Tibial artery (tissue), 4 donors: ENCODE measurements at regions not wholly inside any gene's neighbourhood (a gene's known extent, or its start where the extent isn't known, plus 50 kb on each side); places are given as distances from the start of the nearest gene placed in this dataset.

Experiments
- DNase-seq, 2 donors: peaks; one replicate each; pipeline ENCODE4 v3.0.0-alpha.2; 2019
- H3K27ac ChIP-seq, 2 donors: fragments of 200-600 bp; sonication (generic) in 1 of 2; 1 replicate in 1 of 2; 2 replicates in 1 of 2; pipeline ENCODE4 v1.5.1; 2018 to 2019; ENCODE audit warnings: mild to moderate bottlenecking in 1 of 2
- H3K27me3 ChIP-seq, 2 donors: fragments of 200-600 bp; sonication (generic) in 1 of 2; one replicate each; pipeline versions ENCODE4 v1.5.1 to v1.6.0; 2016 to 2019
- H3K36me3 ChIP-seq, 3 donors: fragments of 200-600 bp; sonication (generic) in 2 of 3; one replicate each; pipeline ENCODE4 v1.5.1; 2016 to 2019; ENCODE audit warnings: mild to moderate bottlenecking in 2 of 3
- H3K4me1 ChIP-seq, 4 donors: fragments of 200-600 bp; sonication (generic) in 2 of 4; 1 replicate in 3 of 4; 2 replicates in 1 of 4; pipeline ENCODE4 v1.5.1; 2016 to 2019
- H3K4me3 ChIP-seq, 2 donors: fragments of 200-600 bp; sonication (generic) in 1 of 2; 1 replicate in 1 of 2; 2 replicates in 1 of 2; pipeline ENCODE4 v1.5.1; 2018 to 2019; ENCODE audit warnings: mild to moderate bottlenecking in 2 of 2
- H3K9me3 ChIP-seq, 3 donors: fragments of 200-600 bp; sonication (generic) in 1 of 3; one replicate each; pipeline ENCODE4 v1.5.1; 2016 to 2019
- CTCF ChIP-seq, 2 experiments: fragments of 200-600 bp in 1 of 2; fragments of 450-650 bp in 1 of 2; IDR thresholded peaks; one replicate each; pipeline ENCODE4 v1.5.1; 2017 to 2019; ENCODE audit warnings: antibody characterized with exemption in 2 of 2, mild to moderate bottlenecking in 1 of 2, moderate library complexity in 1 of 2
- intact Hi-C: fragments of 100-400 bp; cut with DNase I; formaldehyde crosslinking; loops from one replicate; pipeline ENCODE4 v1.15.0; 2023; ENCODE audit warnings: low total_unique reads

GRCh38 chr13:66036636-66037035, 1193.5 kb downstream of the PCDH9 start:
- Histone ChIP-seq H3K36me3 (no peaks in the 10 kb centered on the region), H3K4me1 (no peaks in the 10 kb centered on the region), H3K27me3 (no peaks in the 10 kb centered on the region), H3K9me3 (no peaks in the 10 kb centered on the region), H3K4me3 (no peak overlapping the region), H3K27ac (no peak overlapping the region)
- intact Hi-C loops: no loop called here
- no peak for TF ChIP-seq CTCF (IDR thresholded peaks at IDR 0.05)
- DNase-seq: no peak

- DNase-seq: no peak
These were observed 1194.0 kb downstream of the PCDH9 start for GRCh38 chr13:66036024-66036614.

GRCh38 chr13:66033924-66034323, 1196.2 kb downstream of the PCDH9 start:
- intact Hi-C loops: no loop called here
- no peak overlapping the region for H3K27ac ChIP-seq
- no peak for TF ChIP-seq CTCF (IDR thresholded peaks at IDR 0.05)
- H3K27me3 ChIP-seq: no peaks in the 10 kb centered on the region
- H3K36me3 ChIP-seq: no peaks in the 10 kb centered on the region
- H3K4me1 ChIP-seq: no peaks in the 10 kb centered on the region
- no peak for DNase-seq
- H3K9me3 ChIP-seq: no peaks in the 10 kb centered on the region
- no peak overlapping the region for H3K4me3 ChIP-seq

More at GRCh38 chr13:66036024-66036614, 1194.0 kb downstream of the PCDH9 start:
- H3K4me1 ChIP-seq: no peaks in the 10 kb centered on the region
- intact Hi-C loops: no loop called here
- TF ChIP-seq CTCF (IDR thresholded peaks at IDR 0.05): no peak
- no peaks in the 10 kb centered on the region for H3K9me3 ChIP-seq
- H3K27ac ChIP-seq: no peak overlapping the region
- no peak overlapping the region for H3K4me3 ChIP-seq
- no peaks in the 10 kb centered on the region for H3K36me3 ChIP-seq
- no peaks in the 10 kb centered on the region for H3K27me3 ChIP-seq

- Histone ChIP-seq H3K4me1 (no peaks in the 10 kb centered on the region), H3K9me3 (no peaks in the 10 kb centered on the region)
These were observed 1208.3 kb downstream of the PCDH9 start for GRCh38 chr13:66021846-66022245.

GRCh38 chr13:66014771-66015170, 1215.4 kb downstream of the PCDH9 start:
- Histone ChIP-seq H3K4me1 (no peaks in the 10 kb centered on the region), H3K9me3 (no peaks in the 10 kb centered on the region), H3K4me3 (no peak overlapping the region), H3K27me3 (no peaks in the 10 kb centered on the region), H3K36me3 (no peaks in the 10 kb centered on the region), H3K27ac (no peak overlapping the region)
- intact Hi-C loops: no loop called here
- TF ChIP-seq CTCF (IDR thresholded peaks at IDR 0.05): no peak
- no peak for DNase-seq

More at GRCh38 chr13:66021846-66022245, 1208.3 kb downstream of the PCDH9 start:
- H3K36me3 ChIP-seq: no peaks in the 10 kb centered on the region
- no peak for DNase-seq
- no peaks in the 10 kb centered on the region for H3K27me3 ChIP-seq
- no peak for TF ChIP-seq CTCF (IDR thresholded peaks at IDR 0.05)
- no peak overlapping the region for H3K4me3 ChIP-seq
- intact Hi-C loops: no loop called here
- H3K27ac ChIP-seq: no peak overlapping the region

GRCh38 chr13:66009241-66009640, 1220.9 kb downstream of the PCDH9 start:
- intact Hi-C loops: no loop called here
- no peak for DNase-seq
- TF ChIP-seq CTCF (IDR thresholded peaks at IDR 0.05): no peak
- Histone ChIP-seq H3K36me3 (no peaks in the 10 kb centered on the region), H3K9me3 (no peaks in the 10 kb centered on the region), H3K4me1 (no peaks in the 10 kb centered on the region), H3K4me3 (no peak overlapping the region), H3K27ac (no peak overlapping the region), H3K27me3 (no peaks in the 10 kb centered on the region)
